Activated naive CD8-positive, alpha-beta T cell treated with anti-CD3 and anti-CD28 coated beads, Interleukin-2, amount 50 U/mL, for 24 hours (primary cell): ENCODE measurements at regions not wholly inside any gene's neighbourhood (a gene's known extent, or its start where the extent isn't known, plus 50 kb on each side); places are given as distances from the start of the nearest gene placed in this dataset.

Experiments used
- ATAC-seq: fragments of 150-1000 bp; cut with Tn5 transposase; one replicate; pipeline ENCODE4 v1.10.0; 2021
- DNase-seq: peaks from one replicate; pipeline ENCODE4 v3.0.0; 2021
- H3K27ac Mint-ChIP-seq: one replicate; pipeline ENCODE4 v1.8.0; 2021; ENCODE audit warnings: mild to moderate bottlenecking, mixed read lengths
- H3K27me3 Mint-ChIP-seq: one replicate; pipeline ENCODE4 v1.8.0; 2021; ENCODE audit warnings: mixed read lengths
- H3K36me3 Mint-ChIP-seq: one replicate; pipeline ENCODE4 v1.8.0; 2021; ENCODE audit warnings: low read depth, mixed read lengths
- H3K4me1 Mint-ChIP-seq: one replicate; pipeline ENCODE4 v1.8.0; 2021; ENCODE audit warnings: mixed read lengths
- H3K4me3 Mint-ChIP-seq: one replicate; pipeline ENCODE4 v1.8.0; 2021; ENCODE audit warnings: mild to moderate bottlenecking, moderate library complexity, mixed read lengths
- H3K9me3 Mint-ChIP-seq: one replicate; pipeline ENCODE4 v1.8.0; 2021; ENCODE audit warnings: mixed read lengths

DNA sequence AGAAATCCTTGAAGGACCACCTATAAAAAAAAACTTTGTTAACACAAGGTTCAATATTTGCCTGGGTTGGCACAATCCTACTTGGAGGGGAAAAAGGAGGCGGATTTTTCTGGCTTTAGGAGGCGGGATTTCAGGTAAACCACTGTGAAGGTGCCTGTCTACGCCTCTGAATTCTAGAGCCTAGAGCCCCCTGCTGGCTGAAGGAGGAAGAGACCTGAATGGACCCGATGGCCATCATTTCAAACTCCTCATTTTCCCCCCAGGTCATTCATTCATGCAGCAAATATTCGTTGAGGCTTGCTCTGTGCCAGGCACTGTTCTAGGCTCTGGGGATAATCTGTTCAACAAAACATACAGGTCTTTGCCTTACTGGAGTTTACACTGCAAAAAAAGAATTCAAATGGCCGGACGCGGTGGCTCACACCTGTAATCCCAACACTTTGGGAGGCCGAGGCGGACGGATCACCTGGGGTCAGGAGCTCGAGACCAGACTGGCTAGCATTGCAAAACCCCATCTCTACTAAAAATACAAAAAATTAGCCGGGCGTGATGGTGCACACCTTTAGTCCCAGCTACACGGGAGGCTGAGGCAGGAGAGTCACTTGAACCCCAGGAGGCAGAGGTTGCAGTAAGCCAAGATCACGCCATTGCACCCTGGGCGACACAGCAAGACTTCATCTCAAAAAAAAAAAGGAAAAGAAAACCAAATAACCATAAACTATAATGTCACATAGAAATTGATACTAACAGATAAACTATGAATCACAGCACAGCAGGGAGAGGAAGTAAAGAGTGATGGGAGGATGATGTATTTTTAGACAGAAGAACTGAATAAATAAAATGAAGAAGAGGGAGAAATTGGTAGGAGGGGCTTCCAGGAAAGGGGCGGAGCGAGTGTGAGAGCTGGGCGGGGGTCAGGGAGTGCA, 90.1 kb upstream of the NFE2L3 start:
- peak; percentile 80 for DNase-seq
- Mint-ChIP-seq H3K36me3 (no peaks in the 10 kb centered on the region), H3K27me3 (peaks cover 15% of the 10 kb centered on the region), H3K9me3 (no peaks in the 10 kb centered on the region), H3K27ac (no peak overlapping the region), H3K4me1 (no peaks in the 10 kb centered on the region), H3K4me3 (no peak overlapping the region)
- peak; percentile 49 for ATAC-seq

- no peak for ATAC-seq
- DNase-seq = no peak
- Mint-ChIP-seq H3K27ac (no peak overlapping the region), H3K9me3 (no peaks in the 10 kb centered on the region), H3K27me3 (peaks cover 12% of the 10 kb centered on the region), H3K4me1 (no peaks in the 10 kb centered on the region), H3K36me3 (no peaks in the 10 kb centered on the region), H3K4me3 (no peak overlapping the region)
Measured at GRCh38 chr7:26065652-26066051, 86.3 kb upstream of the NFE2L3 start.

GRCh38 chr7:26066736-26067135, 85.3 kb upstream of the NFE2L3 start:
- H3K36me3 Mint-ChIP-seq = no peaks in the 10 kb centered on the region
- no peaks in the 10 kb centered on the region for H3K9me3 Mint-ChIP-seq
- H3K4me3 Mint-ChIP-seq = no peak overlapping the region
- peaks cover 10% of the 10 kb centered on the region for H3K27me3 Mint-ChIP-seq
- no peaks in the 10 kb centered on the region for H3K4me1 Mint-ChIP-seq
- H3K27ac Mint-ChIP-seq = no peak overlapping the region
- ATAC-seq = no peak
- no peak for DNase-seq

DNA sequence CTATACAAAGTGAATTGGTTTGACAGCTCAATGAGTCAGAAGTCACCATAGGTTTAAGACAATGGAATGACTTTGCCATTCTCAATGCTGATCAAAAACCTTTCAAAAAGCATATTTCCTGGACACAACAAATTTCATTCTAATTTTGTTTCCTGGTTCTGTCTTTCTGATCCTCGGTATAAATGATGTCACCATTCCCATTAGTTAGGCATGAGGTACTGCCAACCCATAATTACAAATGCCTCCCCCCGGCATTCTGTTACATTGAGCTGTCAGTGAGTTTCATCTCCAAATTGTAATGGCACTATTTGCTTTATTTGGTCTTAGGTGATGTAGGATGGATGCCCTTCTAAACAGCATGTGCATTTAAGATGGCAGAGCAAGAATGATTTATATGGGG, 81.7 kb upstream of the NFE2L3 start:
- H3K27ac Mint-ChIP-seq = no peak overlapping the region
- no peak overlapping the region for H3K4me3 Mint-ChIP-seq

GRCh38 chr7:26071622-26072456, 80.2 kb upstream of the NFE2L3 start:
- H3K36me3 Mint-ChIP-seq = no peaks in the 10 kb centered on the region
- H3K4me3 Mint-ChIP-seq = no peak overlapping the region
- no peak for ATAC-seq
- H3K27ac Mint-ChIP-seq = no peak overlapping the region
- H3K9me3 Mint-ChIP-seq = no peaks in the 10 kb centered on the region
- H3K4me1 Mint-ChIP-seq = no peaks in the 10 kb centered on the region
- no peak for DNase-seq
- H3K27me3 Mint-ChIP-seq = peaks cover 7% of the 10 kb centered on the region

More for the DNA sequence above, 81.7 kb upstream of the NFE2L3 start:
- Mint-ChIP-seq H3K9me3 (no peaks in the 10 kb centered on the region), H3K36me3 (no peaks in the 10 kb centered on the region), H3K27me3 (peaks cover 3% of the 10 kb centered on the region), H3K4me1 (no peaks in the 10 kb centered on the region)
- no peak for DNase-seq
- no peak for ATAC-seq

GRCh38 chr7:26073041-26073440, 79.0 kb upstream of the NFE2L3 start:
- Mint-ChIP-seq H3K27ac (no peak overlapping the region), H3K4me1 (no peaks in the 10 kb centered on the region), H3K36me3 (no peaks in the 10 kb centered on the region), H3K4me3 (no peak overlapping the region), H3K27me3 (peaks cover 10% of the 10 kb centered on the region), H3K9me3 (no peaks in the 10 kb centered on the region)
- no peak for ATAC-seq
- no peak for DNase-seq

DNA sequence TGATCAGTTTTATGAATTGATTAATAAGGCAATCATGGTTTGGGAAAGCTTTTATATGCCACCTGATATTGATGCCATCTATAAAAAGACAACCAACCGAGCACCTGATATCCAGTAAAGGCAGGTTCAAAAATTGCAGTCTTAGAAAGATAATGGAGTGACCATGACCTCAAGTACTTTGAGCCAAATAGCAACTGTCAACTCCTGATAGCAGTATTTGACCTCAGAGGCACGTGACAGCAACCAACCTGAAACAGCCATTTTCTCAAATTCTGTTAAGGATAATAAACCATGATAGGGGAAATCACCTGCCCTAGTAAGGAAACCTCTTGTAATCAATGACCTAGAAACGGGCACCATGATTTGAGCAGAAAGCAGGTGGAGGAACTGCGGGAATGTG, 77.1 kb upstream of the NFE2L3 start:
- Mint-ChIP-seq H3K4me3 (no peak overlapping the region), H3K36me3 (no peaks in the 10 kb centered on the region), H3K4me1 (peaks cover 9% of the 10 kb centered on the region)

DNA sequence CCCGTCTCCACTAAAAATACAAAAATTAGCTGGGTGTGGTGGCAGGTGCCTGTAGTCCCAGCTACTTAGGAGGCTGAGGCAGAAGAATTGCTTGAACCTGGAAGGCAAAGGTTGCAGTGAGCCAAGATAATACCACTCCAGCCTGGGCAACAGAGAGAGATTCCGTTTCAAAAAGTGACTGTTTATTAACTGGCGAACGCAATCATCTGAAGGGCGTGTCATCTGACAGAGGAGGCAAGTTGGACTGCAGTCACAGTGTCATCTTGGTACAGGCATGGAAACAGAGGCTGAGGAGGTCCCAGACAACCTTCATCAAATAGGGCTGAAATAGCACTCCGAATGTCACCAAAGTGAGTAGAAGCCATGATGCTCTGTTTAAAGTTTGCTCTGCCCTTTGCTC, 75.3 kb upstream of the NFE2L3 start:
- Mint-ChIP-seq H3K4me1 (peaks cover 9% of the 10 kb centered on the region), H3K4me3 (no peak overlapping the region), H3K36me3 (no peaks in the 10 kb centered on the region), H3K9me3 (no peaks in the 10 kb centered on the region), H3K27me3 (peaks cover 23% of the 10 kb centered on the region), H3K27ac (no peak overlapping the region)
- ATAC-seq = no peak
- no peak for DNase-seq

More for the DNA sequence above, 77.1 kb upstream of the NFE2L3 start:
- no peak for DNase-seq
- Mint-ChIP-seq H3K27me3 (peaks cover 18% of the 10 kb centered on the region), H3K9me3 (no peaks in the 10 kb centered on the region), H3K27ac (no peak overlapping the region)
- ATAC-seq = no peak

DNA sequence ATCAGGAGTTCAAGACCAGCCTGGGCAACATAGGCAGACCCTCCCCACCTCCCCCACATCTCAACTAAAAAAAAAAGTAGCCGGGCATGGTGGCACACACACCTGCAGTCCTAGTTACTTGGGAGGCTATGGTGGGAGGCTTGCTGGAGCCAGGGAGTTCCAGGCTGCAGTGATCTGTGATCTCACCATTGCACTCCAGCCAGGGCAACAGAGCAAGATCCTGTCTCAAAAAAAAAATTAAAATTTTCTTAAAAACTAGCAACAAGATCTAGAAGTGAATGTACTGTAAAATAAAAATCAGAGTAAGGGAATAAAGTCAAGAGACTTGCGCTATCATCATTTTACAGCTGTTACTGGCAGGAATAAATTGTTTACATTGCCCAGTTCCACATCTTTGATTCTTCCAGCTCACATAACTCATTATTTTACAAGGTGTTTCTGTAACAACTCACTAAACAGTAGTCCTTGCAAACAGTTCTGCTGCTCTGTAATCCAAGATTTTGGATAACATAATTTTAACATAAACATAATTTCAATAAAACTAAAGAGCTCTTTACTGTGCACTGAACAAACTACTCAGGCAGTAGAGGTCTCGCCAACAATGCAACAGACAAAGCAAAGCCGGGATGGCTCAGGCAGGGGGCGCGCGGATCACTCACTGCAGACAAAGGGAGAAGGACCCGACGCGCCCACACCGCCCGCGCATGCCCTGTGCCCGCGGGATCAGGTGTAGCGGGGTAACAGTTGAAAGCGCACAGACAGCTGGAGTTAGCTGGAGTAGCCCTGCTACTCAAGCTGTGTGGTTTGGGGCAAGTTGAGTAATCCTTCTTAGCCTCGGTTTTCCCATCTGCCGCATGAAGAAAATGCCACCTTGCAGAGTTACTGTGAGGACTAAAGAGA, 73.3 kb upstream of the NFE2L3 start:
- Mint-ChIP-seq H3K9me3 (no peaks in the 10 kb centered on the region), H3K27ac (no peak overlapping the region), H3K4me3 (no peak overlapping the region), H3K27me3 (peaks cover 29% of the 10 kb centered on the region), H3K36me3 (no peaks in the 10 kb centered on the region), H3K4me1 (peaks cover 9% of the 10 kb centered on the region)
- DNase-seq = peak; percentile 82
- ATAC-seq = peak; percentile 99

DNA sequence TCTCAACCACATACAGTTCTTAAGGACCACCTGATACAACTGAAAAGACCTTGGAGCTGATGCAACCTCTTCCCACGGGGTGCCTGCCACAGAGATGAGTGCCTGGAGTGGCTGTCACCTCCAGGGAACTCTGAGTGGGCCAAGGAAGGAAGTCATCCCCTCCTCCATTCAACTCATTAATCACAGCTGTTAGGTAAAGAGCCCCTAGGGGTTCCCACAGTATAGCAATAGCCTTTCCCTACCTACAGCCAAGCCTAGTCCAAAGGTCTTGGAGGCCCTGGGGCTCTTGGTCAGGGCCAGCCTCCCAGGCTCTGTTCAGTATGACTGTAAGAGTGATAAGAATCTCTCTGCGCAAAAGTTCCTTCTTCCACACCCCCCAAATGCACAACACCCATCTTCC, 70.4 kb upstream of the NFE2L3 start:
- no peak overlapping the region for H3K27ac Mint-ChIP-seq
- no peaks in the 10 kb centered on the region for H3K36me3 Mint-ChIP-seq
- ATAC-seq = no peak
- H3K9me3 Mint-ChIP-seq = no peaks in the 10 kb centered on the region
- no peak for DNase-seq
- peaks cover 27% of the 10 kb centered on the region for H3K27me3 Mint-ChIP-seq
- no peak overlapping the region for H3K4me3 Mint-ChIP-seq
- peaks cover 9% of the 10 kb centered on the region for H3K4me1 Mint-ChIP-seq

GRCh38 chr7:26083113-26083512, 68.9 kb upstream of the NFE2L3 start:
- H3K4me3 Mint-ChIP-seq = no peak overlapping the region
- ATAC-seq (no peak), DNase-seq (no peak)
- H3K27me3 Mint-ChIP-seq = peaks cover 22% of the 10 kb centered on the region
- H3K9me3 Mint-ChIP-seq = no peaks in the 10 kb centered on the region
- H3K36me3 Mint-ChIP-seq = no peaks in the 10 kb centered on the region
- H3K27ac Mint-ChIP-seq = no peak overlapping the region
- peaks cover 9% of the 10 kb centered on the region for H3K4me1 Mint-ChIP-seq

DNA sequence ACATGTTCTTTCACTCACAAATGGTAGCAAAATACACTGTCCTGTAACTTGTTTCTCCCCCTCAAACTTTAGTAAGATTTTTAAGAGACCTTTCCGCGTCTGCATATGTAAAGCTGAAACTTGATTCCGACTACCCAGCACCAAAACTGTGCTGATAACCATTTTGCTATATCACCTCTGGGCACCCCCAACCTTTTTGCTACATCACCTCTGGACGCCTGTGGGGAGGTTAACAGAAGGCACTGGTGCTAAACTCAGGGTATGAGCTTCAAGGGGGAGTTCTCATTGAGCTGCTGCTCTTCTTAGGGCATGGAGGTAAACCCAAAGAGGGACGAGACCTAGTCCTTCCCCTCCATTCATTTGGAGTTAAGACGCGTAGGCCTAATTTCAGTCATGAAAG, 67.6 kb upstream of the NFE2L3 start:
- H3K9me3 Mint-ChIP-seq = no peaks in the 10 kb centered on the region
- no peaks in the 10 kb centered on the region for H3K36me3 Mint-ChIP-seq
- DNase-seq = no peak
- peaks cover 16% of the 10 kb centered on the region for H3K27me3 Mint-ChIP-seq
- no peak overlapping the region for H3K27ac Mint-ChIP-seq
- no peak for ATAC-seq
- no peak overlapping the region for H3K4me3 Mint-ChIP-seq
- H3K4me1 Mint-ChIP-seq = peaks cover 2% of the 10 kb centered on the region

DNA sequence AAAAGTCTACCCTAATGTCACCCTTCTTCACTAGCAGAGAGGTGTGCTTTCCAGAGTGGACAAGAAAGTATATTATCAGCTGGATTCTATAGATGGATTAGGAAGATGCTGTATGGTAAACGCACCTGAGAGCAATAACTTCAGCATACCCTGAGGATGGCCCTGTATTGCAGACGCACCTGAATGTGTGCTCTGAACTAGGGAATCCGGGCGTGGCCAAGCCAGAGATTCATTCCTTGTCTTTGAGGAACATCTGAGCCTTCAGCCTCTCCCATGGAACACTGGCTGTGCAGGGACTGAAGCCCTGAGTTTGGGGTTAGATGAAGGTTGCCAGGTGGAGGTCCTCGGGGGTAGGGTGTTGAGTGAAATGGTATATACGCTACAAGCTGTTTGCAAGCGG, 66.2 kb upstream of the NFE2L3 start:
- peaks cover 4% of the 10 kb centered on the region for H3K4me1 Mint-ChIP-seq
- peaks cover 9% of the 10 kb centered on the region for H3K27me3 Mint-ChIP-seq
- H3K9me3 Mint-ChIP-seq = no peaks in the 10 kb centered on the region
- no peak overlapping the region for H3K27ac Mint-ChIP-seq
- H3K36me3 Mint-ChIP-seq = no peaks in the 10 kb centered on the region
- ATAC-seq = no peak
- DNase-seq = no peak
- no peak overlapping the region for H3K4me3 Mint-ChIP-seq
